ENCODE measurements at regions not wholly inside any gene's neighbourhood (a gene's known extent, or its start where the extent isn't known, plus 50 kb on each side); places are given as distances from the start of the nearest gene placed in this dataset.

DNA sequence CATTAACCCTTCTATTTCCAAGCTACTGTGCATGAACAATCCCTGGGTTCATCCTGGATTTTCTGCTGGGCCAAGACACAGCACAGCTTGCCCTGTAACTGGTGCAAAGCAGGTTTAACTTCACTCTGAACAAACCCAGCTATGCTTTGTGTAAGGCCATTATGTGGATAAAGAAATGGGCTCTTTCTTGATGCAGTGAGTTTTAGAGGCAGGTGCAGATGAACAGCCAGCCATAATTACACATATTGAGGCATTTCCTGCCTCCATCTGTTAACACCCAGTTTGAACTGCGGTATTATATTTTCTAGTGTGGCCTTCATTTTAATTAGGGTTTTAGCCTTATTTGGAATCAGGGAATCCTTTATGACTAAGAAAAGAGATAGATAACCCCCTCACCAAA is 68.7 kb upstream of the ARX start:
- H3K36me3 Mint-ChIP-seq: no peaks in the 10 kb centered on the region

GRCh38 chrX:25083661-25084060 is 67.9 kb upstream of the ARX start:
- Mint-ChIP-seq H3K27ac (no peak overlapping the region), H3K9me3 (no peaks in the 10 kb centered on the region), H3K4me3 (no peak overlapping the region), H3K4me1 (ENCODE audit: unreplicated experiment) (no peaks in the 10 kb centered on the region), H3K27me3 (peaks cover 6% of the 10 kb centered on the region), H3K36me3 (no peaks in the 10 kb centered on the region)
- TF ChIP-seq, protein P1, sequence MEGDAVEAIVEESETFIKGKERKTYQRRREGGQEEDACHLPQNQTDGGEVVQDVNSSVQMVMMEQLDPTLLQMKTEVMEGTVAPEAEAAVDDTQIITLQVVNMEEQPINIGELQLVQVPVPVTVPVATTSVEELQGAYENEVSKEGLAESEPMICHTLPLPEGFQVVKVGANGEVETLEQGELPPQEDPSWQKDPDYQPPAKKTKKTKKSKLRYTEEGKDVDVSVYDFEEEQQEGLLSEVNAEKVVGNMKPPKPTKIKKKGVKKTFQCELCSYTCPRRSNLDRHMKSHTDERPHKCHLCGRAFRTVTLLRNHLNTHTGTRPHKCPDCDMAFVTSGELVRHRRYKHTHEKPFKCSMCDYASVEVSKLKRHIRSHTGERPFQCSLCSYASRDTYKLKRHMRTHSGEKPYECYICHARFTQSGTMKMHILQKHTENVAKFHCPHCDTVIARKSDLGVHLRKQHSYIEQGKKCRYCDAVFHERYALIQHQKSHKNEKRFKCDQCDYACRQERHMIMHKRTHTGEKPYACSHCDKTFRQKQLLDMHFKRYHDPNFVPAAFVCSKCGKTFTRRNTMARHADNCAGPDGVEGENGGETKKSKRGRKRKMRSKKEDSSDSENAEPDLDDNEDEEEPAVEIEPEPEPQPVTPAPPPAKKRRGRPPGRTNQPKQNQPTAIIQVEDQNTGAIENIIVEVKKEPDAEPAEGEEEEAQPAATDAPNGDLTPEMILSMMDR (conservative IDR thresholded peaks at IDR 0.05): no peak
- no peak for DNase-seq (ENCODE audit: extremely low spot score, unreplicated experiment)

More for the DNA sequence above, 68.7 kb upstream of the ARX start:
- Mint-ChIP-seq H3K9me3 (no peaks in the 10 kb centered on the region), H3K4me1 (ENCODE audit: unreplicated experiment) (no peaks in the 10 kb centered on the region), H3K27ac (no peak overlapping the region), H3K27me3 (peaks cover 6% of the 10 kb centered on the region), H3K4me3 (no peak overlapping the region)
- no peak for DNase-seq (ENCODE audit: extremely low spot score, unreplicated experiment)
- TF ChIP-seq, protein P1 (conservative IDR thresholded peaks at IDR 0.05): no peak

DNA sequence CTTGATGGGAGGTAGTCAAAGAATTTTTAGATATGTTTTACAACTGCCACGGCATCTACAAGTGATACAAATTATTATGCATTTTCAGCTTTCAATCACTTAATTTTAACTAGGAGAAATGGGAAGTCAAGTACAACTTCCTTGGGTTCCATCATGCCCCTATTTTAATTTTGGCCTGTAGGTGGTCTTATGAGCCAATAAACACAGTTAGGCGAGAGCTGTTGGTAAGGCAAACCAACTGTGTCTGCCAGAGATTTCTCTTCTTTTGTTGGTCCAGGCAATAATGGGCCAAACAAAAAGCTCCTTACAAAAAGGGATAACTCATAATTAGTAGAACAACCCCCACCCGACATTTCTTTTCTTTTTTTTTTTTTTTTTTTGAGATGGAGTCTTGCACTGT is 63.3 kb upstream of the ARX start:
- no peaks in the 10 kb centered on the region for H3K4me1 Mint-ChIP-seq (ENCODE audit: unreplicated experiment)
- H3K27me3 Mint-ChIP-seq: peaks cover 6% of the 10 kb centered on the region
- H3K4me3 Mint-ChIP-seq: no peak overlapping the region
- no peaks in the 10 kb centered on the region for H3K36me3 Mint-ChIP-seq
- TF ChIP-seq, protein P1 (conservative IDR thresholded peaks at IDR 0.05): no peak
- no peaks in the 10 kb centered on the region for H3K9me3 Mint-ChIP-seq
- no peak overlapping the region for H3K27ac Mint-ChIP-seq
- DNase-seq (ENCODE audit: extremely low spot score, unreplicated experiment): no peak

- H3K9me3 Mint-ChIP-seq: no peaks in the 10 kb centered on the region
- H3K27me3 Mint-ChIP-seq: peaks cover 4% of the 10 kb centered on the region
- H3K36me3 Mint-ChIP-seq: no peaks in the 10 kb centered on the region
- TF ChIP-seq, protein P1 (conservative IDR thresholded peaks at IDR 0.05): no peak
- H3K4me3 Mint-ChIP-seq: no peak overlapping the region
- no peak for DNase-seq (ENCODE audit: extremely low spot score, unreplicated experiment)
- no peak overlapping the region for H3K27ac Mint-ChIP-seq
- no peaks in the 10 kb centered on the region for H3K4me1 Mint-ChIP-seq (ENCODE audit: unreplicated experiment)
Observed at GRCh38 chrX:25076941-25077500, 61.3 kb upstream of the ARX start.

GRCh38 chrX:25072247-25072646 is 56.5 kb upstream of the ARX start:
- H3K36me3 Mint-ChIP-seq: no peaks in the 10 kb centered on the region
- no peak overlapping the region for H3K4me3 Mint-ChIP-seq
- no peak for DNase-seq (ENCODE audit: extremely low spot score, unreplicated experiment)
- peaks cover 5% of the 10 kb centered on the region for H3K9me3 Mint-ChIP-seq
- H3K4me1 Mint-ChIP-seq (ENCODE audit: unreplicated experiment): no peaks in the 10 kb centered on the region
- no peak overlapping the region for H3K27ac Mint-ChIP-seq
- TF ChIP-seq, protein P1 (conservative IDR thresholded peaks at IDR 0.05): no peak
- H3K27me3 Mint-ChIP-seq: peaks cover 10% of the 10 kb centered on the region

- no peaks in the 10 kb centered on the region for H3K36me3 Mint-ChIP-seq
- peaks cover 5% of the 10 kb centered on the region for H3K9me3 Mint-ChIP-seq
- DNase-seq (ENCODE audit: extremely low spot score, unreplicated experiment): no peak
- no peak overlapping the region for H3K4me3 Mint-ChIP-seq
- no peak overlapping the region for H3K27ac Mint-ChIP-seq
- TF ChIP-seq, protein P1 (conservative IDR thresholded peaks at IDR 0.05): no peak
- no peaks in the 10 kb centered on the region for H3K4me1 Mint-ChIP-seq (ENCODE audit: unreplicated experiment)
- peaks cover 19% of the 10 kb centered on the region for H3K27me3 Mint-ChIP-seq
Observed at GRCh38 chrX:25070038-25070437, 54.3 kb upstream of the ARX start.

Measured in type B pancreatic cell (in vitro differentiated cells).